GM12878 (cell line): ENCODE measurements at regions not wholly inside any gene's neighbourhood (a gene's known extent, or its start where the extent isn't known, plus 50 kb on each side); places are given as distances from the start of the nearest gene placed in this dataset.

Experiments
- ATF7 ChIP-seq: fragments of 450-650 bp; IDR thresholded peaks from 2 replicates; pipeline ENCODE4 v1.6.1; 2016; ENCODE audit warnings: low read depth, mild to moderate bottlenecking
- BHLHE40 ChIP-seq, 2 experiments: fragments of 450-650 bp in 1 of 2; IDR thresholded peaks; 2 replicates each; pipeline ENCODE4 v1.6.1; 2011 to 2017; ENCODE audit warnings: low read depth in 2 of 2, borderline replicate concordance in 1 of 2, improper control_type of control experiment in 1 of 2, low read length in 1 of 2, mild to moderate bottlenecking in 1 of 2
- BRCA1 ChIP-seq: IDR thresholded peaks from 2 replicates; pipeline ENCODE4 v1.6.1; 2011; ENCODE audit warnings: low read depth, low read length, improper control_type of control experiment
- CBFB ChIP-seq: IDR thresholded peaks from 2 replicates; pipeline ENCODE4 v1.6.1; 2016; ENCODE audit warnings: antibody characterized with exemption, low read depth
- CEBPZ ChIP-seq: fragments of 150-350 bp; IDR thresholded peaks from 2 replicates; pipeline ENCODE4 v1.6.1; 2016; ENCODE audit warnings: low read depth, low read length
- EED ChIP-seq: sonication (generic); IDR thresholded peaks from 2 replicates; pipeline ENCODE4 v1.6.1; 2016; ENCODE audit warnings: antibody characterized with exemption, low read depth
- EP300 ChIP-seq, 2 experiments: fragments of 150-350 bp in 1 of 2; IDR thresholded peaks; 2 replicates each; pipeline ENCODE4 v1.6.1; 2011 to 2012; ENCODE audit warnings: low read depth in 2 of 2, low read length in 2 of 2, borderline replicate concordance in 1 of 2, improper control_type of control experiment in 1 of 2, inconsistent platforms in 1 of 2; ENCODE audit not compliant: control insufficient read depth in 1 of 2
- IRF5 ChIP-seq: fragments of 450-650 bp; IDR thresholded peaks from 2 replicates; pipeline ENCODE4 v1.6.1; 2017; ENCODE audit warnings: borderline replicate concordance
- JUNB ChIP-seq: IDR thresholded peaks from 2 replicates; pipeline ENCODE4 v1.6.1; 2016; ENCODE audit warnings: antibody characterized with exemption, mild to moderate bottlenecking
- MEF2A ChIP-seq: IDR thresholded peaks from 2 replicates; pipeline ENCODE4 v1.6.1; 2011; ENCODE audit warnings: low read depth, mild to moderate bottlenecking, low read length, moderate library complexity; ENCODE audit not compliant: insufficient read depth
- MTA2 ChIP-seq: fragments of 450-650 bp; IDR thresholded peaks from 2 replicates; pipeline ENCODE4 v1.6.1; 2016; ENCODE audit warnings: low read depth, mild to moderate bottlenecking, moderate library complexity
- MXI1 ChIP-seq: fragments of 150-350 bp; IDR thresholded peaks from 2 replicates; pipeline ENCODE4 v1.6.1; 2011; ENCODE audit warnings: low read depth, mild to moderate bottlenecking, inconsistent platforms, low read length, improper control_type of control experiment
- MYB ChIP-seq: fragments of 150-350 bp; IDR thresholded peaks from 2 replicates; pipeline ENCODE4 v1.6.1; 2014; ENCODE audit warnings: mild to moderate bottlenecking, low read depth, low read length, borderline replicate concordance
- NFIC ChIP-seq: IDR thresholded peaks from 2 replicates; pipeline ENCODE4 v1.6.1; 2012; ENCODE audit warnings: low read depth, mild to moderate bottlenecking, inconsistent platforms, low read length, moderate library complexity
- NR2C2 ChIP-seq: IDR thresholded peaks from 2 replicates; pipeline ENCODE4 v1.6.1; 2011; ENCODE audit warnings: borderline replicate concordance, low read depth; ENCODE audit not compliant: control insufficient read depth, insufficient read length
- RAD51 ChIP-seq: fragments of 450-650 bp; IDR thresholded peaks from 2 replicates; pipeline ENCODE4 v1.6.1; 2016; ENCODE audit warnings: moderate library complexity, mild to moderate bottlenecking, inconsistent platforms
- SP1 ChIP-seq: IDR thresholded peaks from one replicate; pipeline ENCODE4 v1.6.1; 2011; ENCODE audit warnings: low read depth, low read length
- SREBF1 ChIP-seq: IDR thresholded peaks from 2 replicates; pipeline ENCODE4 v1.6.1; 2012; ENCODE audit warnings: mild to moderate bottlenecking, low read length
- SUPT20H ChIP-seq: IDR thresholded peaks from 2 replicates; pipeline ENCODE4 v1.6.1; 2011; ENCODE audit warnings: low read depth, mild to moderate bottlenecking, low read length, moderate library complexity, borderline replicate concordance; ENCODE audit not compliant: control insufficient read depth
- TAF1 ChIP-seq: IDR thresholded peaks from 2 replicates; pipeline ENCODE4 v1.6.1; 2011; ENCODE audit warnings: mild to moderate bottlenecking, low read depth, low read length, borderline replicate concordance
- ZNF207 ChIP-seq: fragments of 450-650 bp; IDR thresholded peaks from 2 replicates; pipeline ENCODE4 v1.6.1; 2014; ENCODE audit warnings: antibody characterized with exemption, mild to moderate bottlenecking, borderline replicate concordance
- ZNF217 ChIP-seq: fragments of 450-650 bp; IDR thresholded peaks from 2 replicates; pipeline ENCODE4 v1.6.1; 2017; ENCODE audit warnings: antibody characterized with exemption, mild to moderate bottlenecking
- ZNF384 ChIP-seq: IDR thresholded peaks from 2 replicates; pipeline ENCODE4 v1.6.1; 2012; ENCODE audit warnings: low read depth, mild to moderate bottlenecking, low read length, improper control_type of control experiment, borderline replicate concordance
- ZNF592 ChIP-seq: fragments of 450-650 bp; IDR thresholded peaks from 2 replicates; pipeline ENCODE4 v1.6.1; 2017; ENCODE audit warnings: mild to moderate bottlenecking, moderate library complexity

GRCh38 chr3:152127058-152127457 is 141.7 kb upstream of the MBNL1 start (continued):
- TF ChIP-seq CEBPZ (no peak), CBFB (no peak), TAF1 (no peak), EED (peak; percentile 99), SREBF1 (no peak), SUPT20H (no peak), MYB (no peak), ZNF384 (no peak), RAD51 (no peak), SP1 (no peak), JUNB (peak; percentile 98), BRCA1 (no peak), NFIC (peak; percentile 99), ZNF592 (no peak), IRF5 (no peak), MXI1 (no peak), MTA2 (peak; percentile 94), ZNF207 (no peak), EP300 (IDR thresholded peaks at IDR 0.05; ENCODE audit: borderline replicate concordance in 1 of 2, control insufficient read depth in 1 of 2, low read depth in 2 of 2, low read length in 2 of 2) (peak; percentile 77 to 83; a peak in 3 of 4 replicates), ZNF217 (peak; percentile 88), MEF2A (peak; percentile 76; the same call in 1 of the 2 replicates), ATF7 (peak; percentile 81), BHLHE40 (IDR thresholded peaks at IDR 0.05; ENCODE audit: borderline replicate concordance in 1 of 2, low read depth in 2 of 2, low read length in 1 of 2) (peak; percentile 56 to 59), NR2C2 (no peak)
